HG03280 (cell line): ENCODE measurements at regions not wholly inside any gene's neighbourhood (a gene's known extent, or its start where the extent isn't known, plus 50 kb on each side); places are given as distances from the start of the nearest gene placed in this dataset.

Experiments used
- ATAC-seq: cut with Tn5 transposase; IDR thresholded peaks from one replicate; pipeline ENCODE4 v1.9.1; 2021; ENCODE audit warnings: mild to moderate bottlenecking, moderate library complexity; ENCODE audit not compliant: unreplicated experiment

GRCh38 chr3:178386401-178386800 is 149.8 kb upstream of the KCNMB2 start:
- ATAC-seq: peak; percentile 54

GRCh38 chr3:178386880-178387279 is 149.4 kb upstream of the KCNMB2 start:
- no peak for ATAC-seq

DNA sequence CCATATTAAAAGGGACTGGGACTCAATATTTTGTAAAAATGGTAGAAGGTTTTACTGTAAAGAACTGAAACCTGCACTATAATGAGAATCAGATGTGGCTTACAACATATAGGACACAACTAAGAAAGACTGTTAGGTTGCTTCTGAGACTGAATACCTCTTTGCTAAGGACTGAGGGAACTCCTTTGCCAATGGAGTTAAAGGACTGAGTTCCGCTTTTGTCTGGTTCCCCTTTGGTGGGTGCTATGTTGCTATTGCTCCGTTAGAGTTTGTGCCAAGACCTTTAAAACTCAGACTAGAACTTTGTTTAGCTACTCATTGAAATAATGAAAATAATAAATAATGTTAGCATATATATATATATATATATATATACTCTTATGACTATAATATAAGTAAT is 147.8 kb upstream of the KCNMB2 start:
- ATAC-seq: no peak

- no peak for ATAC-seq
Observed at GRCh38 chr3:178389258-178389657, 147.0 kb upstream of the KCNMB2 start.

GRCh38 chr3:178392511-178392926 is 143.7 kb upstream of the KCNMB2 start:
- no peak for ATAC-seq

DNA sequence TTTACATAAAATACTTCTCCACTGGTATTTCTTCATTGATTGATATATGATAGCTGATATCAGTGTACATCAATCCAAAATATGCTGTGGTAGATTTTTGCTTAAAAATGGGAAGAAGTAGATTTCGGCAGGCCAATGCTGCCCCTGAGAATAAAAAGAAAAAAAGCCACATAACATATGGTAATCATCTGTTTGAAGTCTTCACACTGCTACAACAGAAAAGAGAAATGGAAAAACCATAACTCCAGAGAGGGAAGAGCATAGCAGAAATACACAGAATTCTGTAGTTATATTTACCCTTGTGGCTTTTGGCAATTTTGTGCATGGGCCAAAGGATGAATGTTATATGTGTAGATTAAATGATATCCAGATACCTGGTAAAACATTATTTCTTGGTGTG is 143.1 kb upstream of the KCNMB2 start:
- ATAC-seq: no peak

DNA sequence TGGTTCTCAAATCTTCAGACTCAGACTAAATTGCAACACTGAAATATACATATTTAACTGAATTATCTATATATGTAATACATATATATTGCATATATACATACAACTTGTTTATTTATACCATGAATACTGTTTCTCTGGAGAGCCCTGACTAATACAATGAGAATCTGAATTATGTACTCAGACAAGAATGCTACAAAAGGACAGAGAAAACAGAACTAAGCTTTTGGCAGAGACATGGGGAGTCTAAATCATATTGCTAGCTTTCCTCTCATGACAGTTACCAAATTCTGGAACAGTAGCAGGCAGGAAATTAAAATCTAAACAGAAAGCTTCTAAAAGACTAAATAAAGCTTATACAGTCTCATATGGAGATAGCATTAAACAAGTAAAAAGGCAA is 142.4 kb upstream of the KCNMB2 start:
- no peak for ATAC-seq

DNA sequence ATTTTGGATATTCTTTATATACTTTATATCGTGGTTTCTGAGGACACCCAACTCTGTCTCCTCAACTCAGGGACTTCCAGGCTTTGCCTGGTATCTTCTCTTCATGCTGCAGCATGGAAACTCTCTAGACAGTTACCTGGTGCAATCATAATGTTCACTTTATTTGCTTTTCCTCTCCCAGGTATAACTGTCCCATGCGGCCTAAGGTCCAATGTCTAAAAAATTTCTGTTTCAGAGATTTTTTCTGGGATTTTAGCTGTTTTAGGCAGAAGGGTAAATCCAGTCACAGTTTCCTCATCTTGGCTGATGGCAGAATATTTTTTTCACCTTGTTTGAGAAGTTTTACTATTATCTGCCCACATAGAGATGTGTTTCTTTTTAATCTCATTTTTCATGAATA is 139.9 kb upstream of the KCNMB2 start:
- ATAC-seq: no peak

DNA sequence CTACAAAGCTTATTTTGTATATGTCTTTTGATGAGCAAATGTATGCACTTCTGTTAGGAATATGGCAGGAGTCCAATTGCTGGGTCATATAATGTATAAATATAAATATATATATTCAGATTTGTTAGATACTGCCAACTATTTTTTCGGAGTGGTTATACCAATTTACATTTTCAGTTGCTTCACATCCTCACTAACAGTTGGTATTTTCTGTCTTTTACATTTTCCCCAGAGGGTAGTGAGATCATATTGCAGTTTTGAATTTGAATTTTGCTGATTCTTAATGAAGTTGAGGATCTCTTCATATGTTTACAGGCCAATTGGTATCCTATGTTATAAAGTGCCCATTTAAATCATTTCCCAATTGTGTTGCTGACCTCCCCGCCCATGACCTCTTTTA is 139.0 kb upstream of the KCNMB2 start:
- ATAC-seq: no peak

- no peak for ATAC-seq
Observed at GRCh38 chr3:178397836-178398235, 138.4 kb upstream of the KCNMB2 start.

- no peak for ATAC-seq
Observed at GRCh38 chr3:178404961-178405360, 131.3 kb upstream of the KCNMB2 start.

DNA sequence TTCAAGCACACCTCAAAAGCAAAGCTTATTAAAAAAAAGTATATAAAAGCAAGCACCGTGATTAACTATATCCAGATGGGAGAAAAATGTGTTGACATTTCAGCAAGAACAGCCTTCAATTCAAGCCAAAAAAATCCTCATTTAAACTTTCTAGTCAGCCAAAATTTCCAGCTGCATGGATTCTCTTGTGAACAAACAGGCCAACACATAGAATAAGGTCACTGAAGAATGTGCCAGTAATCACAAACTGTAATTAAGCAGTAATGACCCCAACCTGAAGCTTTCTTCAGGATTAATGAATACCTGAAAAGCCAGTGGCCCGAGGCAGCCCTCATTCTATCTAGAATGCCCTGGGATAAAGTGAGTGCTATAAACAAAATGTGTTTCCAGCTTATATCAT is 130.7 kb upstream of the KCNMB2 start:
- no peak for ATAC-seq

DNA sequence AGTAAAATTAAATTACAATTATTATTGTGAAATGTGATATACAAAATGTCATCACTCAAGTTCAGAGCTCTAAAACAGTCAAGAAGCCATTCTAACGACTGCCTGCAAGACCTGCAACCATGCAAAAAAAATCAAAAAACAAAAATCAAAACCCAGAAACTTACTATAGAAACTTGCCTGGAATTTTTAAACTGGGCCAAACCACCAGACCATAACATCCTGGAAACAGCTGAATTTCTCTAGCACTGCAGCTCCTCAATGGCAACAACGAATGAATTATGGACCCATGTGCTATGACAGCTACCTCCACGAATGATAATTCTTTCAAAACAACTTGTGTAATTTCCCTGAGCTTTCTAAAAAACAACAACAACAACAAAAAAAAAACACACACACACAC is 130.0 kb upstream of the KCNMB2 start:
- ATAC-seq: no peak

GRCh38 chr3:178415384-178415783 is 120.9 kb upstream of the KCNMB2 start:
- ATAC-seq: no peak

GRCh38 chr3:178417736-178418135 is 118.5 kb upstream of the KCNMB2 start:
- ATAC-seq: no peak

DNA sequence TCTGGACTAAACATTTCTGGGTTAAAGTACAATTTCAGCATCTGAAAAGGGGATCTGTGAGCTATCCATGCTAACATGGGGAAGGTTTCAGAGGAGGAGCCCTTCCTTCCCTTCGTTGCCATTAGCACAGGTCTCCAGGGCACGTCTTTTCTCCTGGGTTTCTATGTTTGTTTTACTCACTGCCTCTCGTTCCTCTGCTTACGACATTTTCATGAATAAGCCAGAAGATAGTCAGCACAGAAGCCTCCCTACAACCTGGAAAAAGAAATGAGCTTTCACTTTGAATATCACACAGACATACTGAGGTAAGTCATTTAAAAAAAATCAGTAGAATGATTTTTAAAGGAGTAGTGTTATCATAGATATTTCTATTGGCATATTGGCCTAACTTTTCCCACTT is 117.2 kb upstream of the KCNMB2 start:
- no peak for ATAC-seq

DNA sequence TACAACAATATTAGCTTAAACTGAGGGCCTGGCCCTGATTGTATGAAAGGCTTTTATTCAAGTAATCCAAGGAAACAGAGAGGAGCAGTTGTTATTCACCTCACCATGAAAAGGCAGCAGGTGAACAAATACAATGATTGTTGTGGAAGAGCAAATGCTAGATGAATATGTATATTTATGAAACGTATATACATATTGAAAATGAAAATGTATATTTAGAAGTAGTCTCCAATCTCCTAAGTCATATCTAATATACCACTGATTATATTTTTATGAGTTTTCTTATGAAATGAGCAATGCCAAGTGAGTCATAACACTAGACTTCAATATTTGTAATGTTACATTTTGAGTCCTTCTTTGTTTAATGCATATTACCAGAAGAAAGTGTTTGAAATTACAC is 116.2 kb upstream of the KCNMB2 start:
- no peak for ATAC-seq

DNA sequence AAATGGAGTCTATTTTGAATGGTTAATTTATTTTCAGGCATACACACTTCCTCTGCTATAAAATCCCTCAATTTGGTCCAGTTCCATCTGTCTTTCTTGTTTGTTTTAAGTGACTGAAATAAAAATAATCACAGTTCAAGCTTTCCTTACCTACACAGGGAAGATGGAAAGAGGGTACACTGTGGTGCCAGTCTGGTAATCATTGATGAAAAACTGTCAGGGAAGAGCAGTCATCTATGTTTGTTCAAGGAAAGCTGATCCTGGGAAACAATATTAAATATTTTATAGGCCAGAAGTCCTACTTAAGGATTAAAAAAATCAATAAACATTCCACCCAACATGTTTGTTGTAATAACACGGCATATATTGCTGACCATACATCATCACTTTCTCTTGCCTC is 115.2 kb upstream of the KCNMB2 start:
- no peak for ATAC-seq

DNA sequence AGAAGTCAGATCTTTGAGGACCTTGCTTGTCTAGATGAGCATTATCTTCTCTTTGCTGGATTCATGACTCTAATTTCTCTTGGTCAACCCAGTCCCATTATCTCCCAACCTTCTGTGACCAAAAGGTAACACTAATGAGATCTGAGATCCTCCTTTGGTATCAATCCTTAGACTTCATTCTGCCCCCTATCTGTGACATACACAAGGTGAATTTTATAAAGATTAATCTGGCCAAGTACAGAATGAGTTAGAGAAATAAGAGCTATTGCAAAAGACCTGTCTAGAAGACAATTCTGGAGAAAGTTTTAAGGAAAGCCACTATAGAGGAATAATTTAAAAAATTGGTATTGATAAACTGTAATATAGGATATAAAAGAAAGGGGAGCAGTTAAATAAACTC is 113.8 kb upstream of the KCNMB2 start:
- ATAC-seq: no peak

DNA sequence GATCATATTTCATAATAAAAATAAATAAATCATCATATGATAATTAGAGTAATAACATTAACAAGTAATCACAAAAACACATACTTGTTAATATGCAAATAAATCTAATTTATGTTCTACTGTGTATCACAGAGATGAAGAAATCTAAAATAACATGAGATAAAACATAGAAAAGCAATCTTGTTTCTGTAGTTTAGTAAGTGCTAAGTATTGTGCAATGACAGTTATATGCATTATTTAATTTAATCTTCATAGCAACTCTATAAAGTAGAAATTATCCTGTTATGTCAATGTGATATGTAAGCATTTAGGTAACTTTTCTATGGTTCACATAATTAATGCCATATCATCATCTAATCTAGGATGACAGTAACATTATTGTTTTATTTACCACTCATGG is 108.2 kb upstream of the KCNMB2 start:
- no peak for ATAC-seq

GRCh38 chr3:178434206-178434805 is 101.9 kb upstream of the KCNMB2 start:
- ATAC-seq: no peak

DNA sequence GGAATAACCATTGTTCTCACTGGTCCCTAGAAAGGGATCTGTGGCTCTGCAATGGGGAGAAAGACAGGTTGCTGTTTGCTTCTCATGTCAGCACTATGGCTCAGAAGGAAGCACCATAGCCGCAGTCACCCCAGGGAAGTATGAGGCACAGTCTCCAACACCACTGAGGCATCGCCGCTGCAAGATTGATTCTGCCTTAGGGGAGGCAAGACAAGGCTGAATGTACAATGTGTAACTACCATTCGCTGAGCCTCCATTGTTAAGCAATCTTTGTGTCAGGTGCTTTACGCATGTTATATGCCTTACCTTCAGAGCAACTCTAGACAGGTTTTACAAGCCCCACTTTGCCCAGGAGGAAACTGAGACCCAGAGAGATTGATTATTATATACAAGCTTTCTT is 100.7 kb upstream of the KCNMB2 start:
- ATAC-seq: no peak

GRCh38 chr3:178436773-178437172 is 99.5 kb upstream of the KCNMB2 start:
- peak; percentile 53 for ATAC-seq

DNA sequence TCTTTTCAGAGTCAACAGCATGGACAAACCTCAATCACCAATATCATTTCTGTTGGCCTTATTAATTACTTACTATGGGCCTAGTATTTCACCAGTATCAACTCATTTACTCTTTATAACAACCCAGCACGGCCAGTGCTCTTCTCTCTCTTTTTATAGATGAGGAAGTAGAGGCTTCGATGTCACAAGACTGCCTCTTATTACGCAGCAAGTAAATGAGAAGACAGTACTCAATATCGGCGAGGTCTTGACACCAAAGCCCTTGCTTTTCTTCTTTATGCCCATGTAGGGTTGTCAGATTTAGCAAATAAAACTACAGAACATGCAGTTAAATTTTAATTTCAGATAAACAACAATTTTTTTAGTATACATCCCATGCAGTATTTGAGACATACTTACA is 99.0 kb upstream of the KCNMB2 start:
- ATAC-seq: no peak
